ENCODE measurements at regions not wholly inside any gene's neighbourhood (a gene's known extent, or its start where the extent isn't known, plus 50 kb on each side); places are given as distances from the start of the nearest gene placed in this dataset.

GRCh38 chr16:65770752-65771151 lies 595.7 kb upstream of the CDH5 start:
- DNase-seq (ENCODE audit: low read depth): no peak
- H3K36me3 ChIP-seq (ENCODE audit: control insufficient read depth, insufficient read depth, low read length): no peaks in the 10 kb centered on the region
- POLR2A ChIA-PET: no interaction called here
- H3K27me3 ChIP-seq (ENCODE audit: control insufficient read depth, insufficient read depth, low read length): no peaks in the 10 kb centered on the region
- TF ChIP-seq CTCF (IDR thresholded peaks at IDR 0.05; ENCODE audit: insufficient read depth, low read depth, low read length): no peak
- CTCF ChIA-PET: no interaction called here
- H3K4me3 ChIP-seq (ENCODE audit: low read depth, low read length): no peak overlapping the region

GRCh38 chr16:65769776-65770438 lies 596.6 kb upstream of the CDH5 start:
- H3K27me3 ChIP-seq (ENCODE audit: control insufficient read depth, insufficient read depth, low read length): no peaks in the 10 kb centered on the region
- TF ChIP-seq CTCF (IDR thresholded peaks at IDR 0.05; ENCODE audit: insufficient read depth, low read depth, low read length): no peak
- POLR2A ChIA-PET: no interaction called here
- H3K4me3 ChIP-seq (ENCODE audit: low read depth, low read length): no peak overlapping the region
- H3K36me3 ChIP-seq (ENCODE audit: control insufficient read depth, insufficient read depth, low read length): no peaks in the 10 kb centered on the region
- CTCF ChIA-PET: no interaction called here
- DNase-seq (ENCODE audit: low read depth): no peak

- TF ChIP-seq CTCF (IDR thresholded peaks at IDR 0.05; ENCODE audit: insufficient read depth, low read depth, low read length): no peak
- DNase-seq (ENCODE audit: low read depth): no peak
- CTCF ChIA-PET: no interaction called here
- Histone ChIP-seq H3K4me3 (ENCODE audit: low read depth, low read length) (no peak overlapping the region), H3K36me3 (ENCODE audit: control insufficient read depth, insufficient read depth, low read length) (no peaks in the 10 kb centered on the region), H3K27me3 (ENCODE audit: control insufficient read depth, insufficient read depth, low read length) (no peaks in the 10 kb centered on the region)
- POLR2A ChIA-PET: no interaction called here
Measured at GRCh38 chr16:65769055-65769465, 597.4 kb upstream of the CDH5 start.

GRCh38 chr16:65767125-65767524 lies 599.4 kb upstream of the CDH5 start:
- no peaks in the 10 kb centered on the region for H3K36me3 ChIP-seq (ENCODE audit: control insufficient read depth, insufficient read depth, low read length)
- H3K27me3 ChIP-seq (ENCODE audit: control insufficient read depth, insufficient read depth, low read length): no peaks in the 10 kb centered on the region
- H3K4me3 ChIP-seq (ENCODE audit: low read depth, low read length): no peak overlapping the region
- ChIA-PET POLR2A (no interaction called here), CTCF (no interaction called here)
- DNase-seq (ENCODE audit: low read depth): no peak
- TF ChIP-seq CTCF (IDR thresholded peaks at IDR 0.05; ENCODE audit: insufficient read depth, low read depth, low read length): no peak

GRCh38 chr16:65763640-65764305 lies 602.7 kb upstream of the CDH5 start:
- CTCF ChIA-PET: no interaction called here
- DNase-seq (ENCODE audit: low read depth): no peak
- H3K4me3 ChIP-seq (ENCODE audit: low read depth, low read length): no peak overlapping the region
- POLR2A ChIA-PET: no interaction called here
- TF ChIP-seq CTCF (IDR thresholded peaks at IDR 0.05; ENCODE audit: insufficient read depth, low read depth, low read length): no peak
- H3K27me3 ChIP-seq (ENCODE audit: control insufficient read depth, insufficient read depth, low read length): no peaks in the 10 kb centered on the region
- no peaks in the 10 kb centered on the region for H3K36me3 ChIP-seq (ENCODE audit: control insufficient read depth, insufficient read depth, low read length)
